Kidney glomerular epithelial cell (primary cell): ENCODE measurements at regions not wholly inside any gene's neighbourhood (a gene's known extent, or its start where the extent isn't known, plus 50 kb on each side); places are given as distances from the start of the nearest gene placed in this dataset.

Experiments used
- DNase-seq: peaks from one replicate; lab custom pipeline; 2025; lab: John Stamatoyannopoulos, UW

GRCh38 chr12:5379749-5380496 lies 52.0 kb upstream of the NTF3 start:
- DNase-seq: no peak
